Sigmoid colon (tissue), 4 donors: ENCODE measurements at regions not wholly inside any gene's neighbourhood (a gene's known extent, or its start where the extent isn't known, plus 50 kb on each side); places are given as distances from the start of the nearest gene placed in this dataset.

ENCODE experiments used
- EP300 ChIP-seq, 4 donors: sonication (generic); formaldehyde crosslinking; IDR thresholded peaks; one replicate each; pipeline ENCODE4 v1.6.1; 2017; ENCODE audit warnings: antibody characterized with exemption in 4 of 4
- POLR2AphosphoS5 ChIP-seq, 4 donors: sonication (generic); formaldehyde crosslinking; IDR thresholded peaks; one replicate each; pipeline ENCODE4 v1.6.1; 2017; ENCODE audit warnings: antibody characterized with exemption in 4 of 4

GRCh38 chr4:85051526-85051925 lies 85.0 kb upstream of the WDFY3 start:
- TF ChIP-seq EP300 (IDR thresholded peaks at IDR 0.05) (no peak), POLR2AphosphoS5 (IDR thresholded peaks at IDR 0.05) (no peak)
